22Rv1 (cell line): ENCODE measurements at regions not wholly inside any gene's neighbourhood (a gene's known extent, or its start where the extent isn't known, plus 50 kb on each side); places are given as distances from the start of the nearest gene placed in this dataset.

Experiments used
- H3K27ac ChIP-seq: fragments of 450-650 bp; 2 replicates; pipeline ENCODE4 v1.5.1; 2017
- ZFX ChIP-seq: fragments of 450-650 bp; IDR thresholded peaks from 2 replicates; pipeline ENCODE4 v1.6.1; 2017; ENCODE audit warnings: antibody characterized with exemption, borderline replicate concordance
- TF ChIP-seq, protein P1 (sequence below): fragments of 450-650 bp; IDR thresholded peaks from 2 replicates; pipeline ENCODE4 v1.5.1; 2017; ENCODE audit warnings: mild to moderate bottlenecking

DNA sequence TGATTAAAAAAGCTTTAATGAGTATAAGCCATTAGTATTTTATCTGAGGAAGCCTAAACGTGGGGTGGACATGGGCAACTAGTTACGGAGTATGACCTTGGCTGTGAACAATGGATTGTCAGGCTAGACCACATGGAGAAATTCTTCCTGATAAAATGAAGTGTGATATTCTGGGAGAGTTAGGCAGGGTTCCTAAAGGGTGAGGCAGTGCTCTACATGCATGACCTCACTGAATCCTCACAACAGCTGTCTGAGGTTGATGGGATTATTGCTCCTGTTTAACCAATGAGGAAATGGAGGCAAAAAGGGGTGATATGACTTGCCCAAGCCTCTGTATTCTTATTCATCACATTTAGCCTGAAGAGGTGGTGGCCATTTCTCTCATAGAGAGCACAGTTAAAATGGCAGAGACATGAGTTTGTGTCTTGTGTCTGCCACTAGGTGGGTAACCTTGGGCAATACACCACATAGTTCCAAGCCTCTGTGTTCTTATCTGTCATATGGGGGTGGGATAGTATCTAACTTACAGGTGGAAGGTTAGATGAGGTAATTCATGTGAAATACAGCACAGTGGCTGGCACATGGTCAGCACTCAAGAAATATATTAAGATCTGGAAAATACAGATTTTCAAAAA, 96.1 kb upstream of the NR3C1 start:
- TF ChIP-seq ZFX: no peak
- TF ChIP-seq, protein P1, sequence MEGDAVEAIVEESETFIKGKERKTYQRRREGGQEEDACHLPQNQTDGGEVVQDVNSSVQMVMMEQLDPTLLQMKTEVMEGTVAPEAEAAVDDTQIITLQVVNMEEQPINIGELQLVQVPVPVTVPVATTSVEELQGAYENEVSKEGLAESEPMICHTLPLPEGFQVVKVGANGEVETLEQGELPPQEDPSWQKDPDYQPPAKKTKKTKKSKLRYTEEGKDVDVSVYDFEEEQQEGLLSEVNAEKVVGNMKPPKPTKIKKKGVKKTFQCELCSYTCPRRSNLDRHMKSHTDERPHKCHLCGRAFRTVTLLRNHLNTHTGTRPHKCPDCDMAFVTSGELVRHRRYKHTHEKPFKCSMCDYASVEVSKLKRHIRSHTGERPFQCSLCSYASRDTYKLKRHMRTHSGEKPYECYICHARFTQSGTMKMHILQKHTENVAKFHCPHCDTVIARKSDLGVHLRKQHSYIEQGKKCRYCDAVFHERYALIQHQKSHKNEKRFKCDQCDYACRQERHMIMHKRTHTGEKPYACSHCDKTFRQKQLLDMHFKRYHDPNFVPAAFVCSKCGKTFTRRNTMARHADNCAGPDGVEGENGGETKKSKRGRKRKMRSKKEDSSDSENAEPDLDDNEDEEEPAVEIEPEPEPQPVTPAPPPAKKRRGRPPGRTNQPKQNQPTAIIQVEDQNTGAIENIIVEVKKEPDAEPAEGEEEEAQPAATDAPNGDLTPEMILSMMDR: no peak
- no peak overlapping the region for H3K27ac ChIP-seq

- no peak overlapping the region for H3K27ac ChIP-seq
Measured at GRCh38 chr5:143498821-143499220, 95.3 kb upstream of the NR3C1 start.

DNA sequence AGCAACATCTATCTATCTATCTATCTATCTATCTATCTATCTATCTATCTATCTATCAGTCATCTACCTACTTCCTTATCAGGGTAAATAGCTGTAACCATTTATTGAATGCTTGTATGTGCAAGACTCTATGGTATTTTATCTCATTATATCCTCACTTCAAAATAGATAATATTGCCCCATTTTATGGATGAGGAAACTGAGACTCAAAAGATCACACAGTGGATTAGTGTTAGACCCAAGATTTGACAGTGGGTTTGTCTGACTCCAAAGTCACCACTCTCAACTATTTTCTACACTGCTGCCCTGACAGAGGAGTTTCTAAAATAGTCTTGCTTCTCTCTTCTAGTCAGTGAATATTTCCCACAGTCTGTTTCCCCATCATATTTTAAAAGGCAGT, 94.3 kb upstream of the NR3C1 start:
- no peak overlapping the region for H3K27ac ChIP-seq
- TF ChIP-seq, protein P1: no peak
- TF ChIP-seq ZFX: no peak

More at GRCh38 chr5:143498821-143499220, 95.3 kb upstream of the NR3C1 start:
- TF ChIP-seq, protein P1: no peak
- no peak for TF ChIP-seq ZFX

DNA sequence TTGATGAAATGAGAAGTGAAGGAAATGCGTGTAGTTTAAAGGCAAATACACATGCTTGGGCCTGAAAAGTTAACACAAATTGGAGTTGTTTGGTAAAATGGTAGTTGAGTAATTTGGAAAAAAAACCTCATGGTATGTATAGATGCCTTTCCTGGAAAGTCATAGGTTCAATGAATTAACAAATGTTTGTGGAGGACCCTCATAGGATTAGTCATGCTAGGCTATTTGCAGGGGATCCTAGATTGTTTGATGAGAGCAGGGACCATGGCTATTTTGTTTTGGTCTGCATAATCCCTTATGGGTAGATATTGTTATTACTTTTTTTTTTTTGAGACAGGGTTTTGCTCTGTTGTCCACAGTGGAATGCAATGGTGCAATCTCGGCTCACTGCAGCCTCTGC, 93.5 kb upstream of the NR3C1 start:
- H3K27ac ChIP-seq: no peak overlapping the region
- TF ChIP-seq, protein P1: no peak
- no peak for TF ChIP-seq ZFX

- no peak for TF ChIP-seq ZFX
- TF ChIP-seq, protein P1: no peak
- no peak overlapping the region for H3K27ac ChIP-seq
Measured at GRCh38 chr5:143495821-143496275, 92.4 kb upstream of the NR3C1 start.

- TF ChIP-seq, protein P1: no peak
- no peak for TF ChIP-seq ZFX
- no peak overlapping the region for H3K27ac ChIP-seq
Measured at GRCh38 chr5:143495110-143495509, 91.6 kb upstream of the NR3C1 start.

GRCh38 chr5:143494595-143494994, 91.1 kb upstream of the NR3C1 start:
- no peak overlapping the region for H3K27ac ChIP-seq
- TF ChIP-seq ZFX: no peak
- TF ChIP-seq, protein P1: no peak
